Neuronal stem cell (in vitro differentiated cells): ENCODE measurements at regions not wholly inside any gene's neighbourhood (a gene's known extent, or its start where the extent isn't known, plus 50 kb on each side); places are given as distances from the start of the nearest gene placed in this dataset.

ENCODE experiments used
- DNase-seq: peaks from one replicate; pipeline ENCODE4 v3.0.0-alpha.2; 2013; ENCODE audit warnings: low spot score
- H2AFZ ChIP-seq: one replicate; pipeline ENCODE4 v1.6.1; 2013; ENCODE audit warnings: mild to moderate bottlenecking, low read length, inconsistent platforms
- H2AK5ac ChIP-seq: 2 replicates; pipeline ENCODE4 v1.6.1; 2013; ENCODE audit warnings: low read depth, mild to moderate bottlenecking, inconsistent platforms, low read length, moderate library complexity, mixed read lengths
- H2BK120ac ChIP-seq: 2 replicates; pipeline ENCODE4 v1.6.1; 2013; ENCODE audit warnings: low read depth, mild to moderate bottlenecking, inconsistent platforms, low read length, moderate library complexity, mixed read lengths
- H2BK12ac ChIP-seq: one replicate; pipeline ENCODE4 v1.6.1; 2013; ENCODE audit warnings: low read length, inconsistent platforms
- H2BK15ac ChIP-seq: 2 replicates; pipeline ENCODE4 v1.6.1; 2013; ENCODE audit warnings: mild to moderate bottlenecking, low read length, inconsistent platforms, mixed read lengths
- H2BK5ac ChIP-seq: one replicate; pipeline ENCODE4 v1.6.1; 2013; ENCODE audit warnings: inconsistent platforms, mild to moderate bottlenecking, low read length, moderate library complexity
- H3K14ac ChIP-seq: one replicate; pipeline ENCODE4 v1.6.1; 2013; ENCODE audit warnings: low read length, inconsistent platforms
- H3K18ac ChIP-seq: 2 replicates; pipeline ENCODE4 v1.6.1; 2013; ENCODE audit warnings: low read length, inconsistent platforms
- H3K23ac ChIP-seq: 2 replicates; pipeline ENCODE4 v1.6.1; 2013; ENCODE audit warnings: low read depth, mild to moderate bottlenecking, mixed read lengths, low read length, inconsistent platforms; ENCODE audit not compliant: poor library complexity
- H3K27ac ChIP-seq: replicated peaks from 3 replicates; pipeline ENCODE4 v1.5.1; 2013; ENCODE audit warnings: low read length, inconsistent platforms
- H3K27me3 ChIP-seq, 3 experiments: 2 replicates each; pipeline ENCODE4 v1.6.1; 2013; ENCODE audit warnings: low read length in 3 of 3, mild to moderate bottlenecking in 2 of 3, inconsistent platforms in 1 of 3, low read depth in 1 of 3, mixed read lengths in 1 of 3, moderate library complexity in 1 of 3; ENCODE audit not compliant: control insufficient read depth in 3 of 3, insufficient read depth in 3 of 3
- H3K36me3 ChIP-seq, 2 donors: replicated peaks in 1 of 2; 2 replicates each; pipeline ENCODE4 v1.6.1; 2013; ENCODE audit warnings: low read length in 2 of 2; ENCODE audit not compliant: control insufficient read depth in 2 of 2, insufficient read depth in 2 of 2
- H3K4ac ChIP-seq: 2 replicates; pipeline ENCODE4 v1.6.1; 2013; ENCODE audit warnings: inconsistent platforms, mild to moderate bottlenecking, low read length, moderate library complexity
- H3K4me1 ChIP-seq, 2 donors: 1 replicate in 1 of 2; 2 replicates in 1 of 2; pipeline ENCODE4 v1.6.1; 2013; ENCODE audit warnings: low read length in 2 of 2, low read depth in 1 of 2; ENCODE audit not compliant: control insufficient read depth in 2 of 2, insufficient read depth in 1 of 2
- H3K4me2 ChIP-seq: one replicate; pipeline ENCODE4 v1.6.1; 2013; ENCODE audit warnings: mild to moderate bottlenecking, low read length, inconsistent platforms; ENCODE audit not compliant: insufficient read depth, poor library complexity, severe bottlenecking
- H3K4me3 ChIP-seq, 2 donors: 2 replicates each; pipeline ENCODE4 v1.5.1; 2013; ENCODE audit warnings: low read length in 2 of 2, mild to moderate bottlenecking in 2 of 2, inconsistent platforms in 1 of 2, moderate library complexity in 1 of 2
- H3K79me1 ChIP-seq: one replicate; pipeline ENCODE4 v1.6.1; 2013; ENCODE audit warnings: low read depth, mild to moderate bottlenecking, inconsistent platforms, low read length, moderate library complexity
- H3K9ac ChIP-seq: one replicate; pipeline ENCODE4 v1.6.1; 2013; ENCODE audit warnings: mild to moderate bottlenecking, low read depth, low read length, inconsistent platforms; ENCODE audit not compliant: poor library complexity
- H3K9me3 ChIP-seq, 2 donors: replicated peaks in 1 of 2; 2 replicates each; pipeline versions ENCODE3 to v1.6.1; 2013; ENCODE audit warnings: low read length in 2 of 2, mild to moderate bottlenecking in 2 of 2, inconsistent platforms in 1 of 2, low read depth in 1 of 2, mixed read lengths in 1 of 2, moderate library complexity in 1 of 2; ENCODE audit not compliant: control insufficient read depth in 2 of 2, insufficient read depth in 1 of 2
- H4K8ac ChIP-seq: one replicate; pipeline ENCODE4 v1.6.1; 2013; ENCODE audit warnings: low read depth, mild to moderate bottlenecking, inconsistent platforms, low read length, moderate library complexity
- H4K91ac ChIP-seq: one replicate; pipeline ENCODE4 v1.6.1; 2013; ENCODE audit warnings: low read length, low read depth, mild to moderate bottlenecking, inconsistent platforms; ENCODE audit not compliant: poor library complexity
- WGBS, 2 donors: extraction: QIAGEN DNeasy Blood & Tissue Kit; methylation state at CpG; one replicate each; pipeline ENCODE4 v1.1.7; 2013; ENCODE audit warnings: missing lambda C conversion rate in 2 of 2, mixed read lengths in 1 of 2; ENCODE audit not compliant: insufficient read length in 2 of 2, insufficient replicate concordance in 1 of 2; ENCODE audit errors: extremely low coverage in 2 of 2; 5-methylcytosine and 5-hydroxymethylcytosine counted together

DNA sequence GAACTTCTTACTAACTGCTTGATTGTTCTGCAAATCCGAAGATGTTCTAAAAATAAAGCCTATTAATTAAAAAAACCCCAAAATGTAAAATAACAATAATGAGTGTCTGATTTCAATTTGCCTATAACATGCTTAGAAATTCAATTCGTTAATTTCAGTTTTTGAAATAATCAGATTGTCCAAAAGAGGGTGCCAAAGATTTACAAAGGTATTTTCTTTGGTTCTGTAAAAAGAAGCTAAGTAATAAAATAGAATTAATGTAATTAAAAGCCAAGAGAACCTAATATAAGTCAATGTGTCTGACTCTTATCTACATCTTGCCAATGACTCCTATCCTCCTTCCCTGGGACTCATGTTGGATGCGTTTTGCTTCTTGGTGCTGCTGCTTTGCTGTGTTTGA lies 75.0 kb upstream of the CPHXL start:
- Histone ChIP-seq H2BK120ac (no peak overlapping the region), H2AFZ (no peak overlapping the region), H3K9me3 (no peaks in the 10 kb centered on the region), H2BK15ac (no peak overlapping the region), H4K91ac (no peak overlapping the region), H3K79me1 (no peaks in the 10 kb centered on the region), H3K4me3 (no peak overlapping the region), H3K23ac (no peak overlapping the region), H3K4me1 (no peaks in the 10 kb centered on the region), H3K9ac (no peak overlapping the region), H3K14ac (no peak overlapping the region), H3K27ac (no peak overlapping the region), H3K36me3 (no peaks in the 10 kb centered on the region), H3K27me3 (no peaks in the 10 kb centered on the region), H4K8ac (no peak overlapping the region), H3K4me2 (no peak overlapping the region), H2AK5ac (no peak overlapping the region), H2BK5ac (no peak overlapping the region), H3K18ac (no peak overlapping the region), H3K4ac (no peak overlapping the region), H2BK12ac (no peak overlapping the region)
- no peak for DNase-seq
- WGBS, 2 donors: no CpG with 5 or more reads among the region's 3 CpGs

DNA sequence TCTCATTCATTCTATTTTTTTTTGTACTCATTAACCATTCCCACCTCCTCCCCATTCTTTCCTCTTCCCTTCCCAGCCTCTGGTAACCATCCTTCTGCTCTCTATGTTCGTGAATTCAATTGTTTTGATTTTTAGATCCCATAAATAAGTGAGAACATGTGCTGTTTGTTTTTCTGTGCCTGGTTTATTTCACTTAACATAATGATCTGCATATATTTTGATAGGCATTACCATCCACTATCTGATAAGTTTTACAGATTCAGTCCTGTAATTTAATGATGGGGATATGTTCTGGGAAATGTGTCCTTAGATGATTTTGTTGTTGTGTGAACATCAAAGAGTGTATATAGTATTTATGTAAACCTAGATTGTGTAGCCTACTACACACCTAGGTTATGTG lies 77.5 kb upstream of the CPHXL start:
- Histone ChIP-seq H2BK120ac (no peak overlapping the region), H3K4me1 (no peaks in the 10 kb centered on the region), H3K36me3 (no peaks in the 10 kb centered on the region), H2BK15ac (no peak overlapping the region), H3K9ac (no peak overlapping the region), H2AK5ac (no peak overlapping the region), H4K8ac (no peak overlapping the region), H3K14ac (no peak overlapping the region), H2AFZ (no peak overlapping the region), H3K27ac (no peak overlapping the region), H3K27me3 (no peaks in the 10 kb centered on the region), H2BK12ac (no peak overlapping the region), H3K9me3 (no peaks in the 10 kb centered on the region), H4K91ac (no peak overlapping the region), H3K4ac (no peak overlapping the region), H3K4me3 (no peak overlapping the region), H3K18ac (no peak overlapping the region), H3K23ac (no peak overlapping the region), H2BK5ac (no peak overlapping the region), H3K79me1 (no peaks in the 10 kb centered on the region), H3K4me2 (no peak overlapping the region)
- no peak for DNase-seq
- no CpG with 5 or more reads among the region's 1 CpG for WGBS, 2 donors

DNA sequence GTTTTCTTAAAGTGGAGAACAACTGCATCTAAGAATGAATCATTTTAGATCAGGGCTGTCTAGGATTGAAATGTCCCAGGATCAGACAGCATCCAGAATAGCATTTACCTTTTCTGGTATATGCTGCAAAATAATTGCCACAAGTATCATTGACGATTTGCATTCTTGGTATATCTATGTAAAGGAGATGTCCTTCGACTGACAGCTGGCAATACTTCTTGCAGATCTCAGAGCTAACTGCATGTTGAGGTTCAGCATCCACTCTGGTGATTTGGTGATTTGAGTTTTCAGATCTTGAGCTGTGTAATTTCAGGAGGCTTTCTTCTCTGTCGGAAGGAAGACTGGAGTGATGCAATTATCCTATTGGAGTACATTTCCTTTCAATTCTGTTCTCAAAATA lies 78.1 kb upstream of the CPHXL start:
- H4K8ac ChIP-seq: no peak overlapping the region
- WGBS, 2 donors: no CpG with 5 or more reads among the region's 3 CpGs

DNA sequence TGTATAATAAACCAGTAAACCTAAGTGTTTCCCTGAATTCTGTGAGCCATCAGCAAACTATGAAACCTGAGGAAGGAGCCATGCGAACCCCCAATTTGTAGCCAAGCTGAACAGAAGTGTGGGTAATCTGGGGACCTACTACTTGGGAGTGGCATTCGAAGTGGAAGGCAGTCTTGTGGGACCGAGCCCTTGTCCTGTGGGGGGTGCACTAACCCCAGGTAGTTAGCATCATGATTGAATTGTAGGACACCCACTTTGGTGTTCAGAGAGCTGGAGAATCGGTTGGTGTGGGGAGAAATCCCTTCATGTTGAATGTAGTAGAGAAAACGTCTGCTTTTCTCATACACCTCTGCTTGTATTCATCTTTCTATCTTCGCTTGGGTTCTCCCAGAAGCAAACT lies 79.7 kb upstream of the CPHXL start:
- Histone ChIP-seq H3K4me3 (no peak overlapping the region), H2BK120ac (no peak overlapping the region), H2BK15ac (no peak overlapping the region), H3K4me2 (no peak overlapping the region), H4K91ac (no peak overlapping the region), H3K18ac (no peak overlapping the region), H4K8ac (no peak overlapping the region), H2AK5ac (no peak overlapping the region), H3K36me3 (no peaks in the 10 kb centered on the region), H3K79me1 (no peaks in the 10 kb centered on the region), H2BK5ac (no peak overlapping the region), H3K4ac (no peak overlapping the region), H3K23ac (no peak overlapping the region), H3K9ac (no peak overlapping the region), H2BK12ac (no peak overlapping the region), H3K27me3 (no peaks in the 10 kb centered on the region), H3K14ac (no peak overlapping the region), H3K4me1 (no peaks in the 10 kb centered on the region), H3K27ac (no peak overlapping the region), H3K9me3 (no peaks in the 10 kb centered on the region), H2AFZ (no peak overlapping the region)
- WGBS, 2 donors: no CpG with 5 or more reads among the region's 6 CpGs
- DNase-seq: no peak

More for the DNA sequence above, 78.1 kb upstream of the CPHXL start:
- no peak overlapping the region for H3K4me3 ChIP-seq
- H3K27me3 ChIP-seq: no peaks in the 10 kb centered on the region
- H3K4ac ChIP-seq: no peak overlapping the region
- no peak overlapping the region for H2BK5ac ChIP-seq
- no peak overlapping the region for H3K14ac ChIP-seq
- no peak for DNase-seq
- H4K91ac ChIP-seq: no peak overlapping the region
- no peak overlapping the region for H3K9ac ChIP-seq
- no peak overlapping the region for H2BK15ac ChIP-seq
- no peak overlapping the region for H3K27ac ChIP-seq
- H3K79me1 ChIP-seq: no peaks in the 10 kb centered on the region
- H3K9me3 ChIP-seq: no peaks in the 10 kb centered on the region
- H3K18ac ChIP-seq: no peak overlapping the region
- no peak overlapping the region for H2BK120ac ChIP-seq
- H3K4me1 ChIP-seq: no peaks in the 10 kb centered on the region
- no peak overlapping the region for H2AK5ac ChIP-seq
- no peaks in the 10 kb centered on the region for H3K36me3 ChIP-seq
- no peak overlapping the region for H3K4me2 ChIP-seq
- H2AFZ ChIP-seq: no peak overlapping the region
- H2BK12ac ChIP-seq: no peak overlapping the region
- H3K23ac ChIP-seq: no peak overlapping the region
